IMR-90 (cell line): ENCODE measurements at regions not wholly inside any gene's neighbourhood (a gene's known extent, or its start where the extent isn't known, plus 50 kb on each side); places are given as distances from the start of the nearest gene placed in this dataset.

Source experiments
- ATAC-seq: fragments of 200-7000 bp; cut with Tn5 transposase; 2 replicates; pipeline ENCODE4 v1.9.1; 2020; ENCODE audit warnings: low read depth, mild to moderate bottlenecking, moderate library complexity
- BruUV-seq: library from RNA; stranded (reverse); fragments of 400-500 nt; replicated peaks from 2 replicates; lab custom pipeline; 2021; lab: Mats Ljungman, UMichigan
- CTCF ChIA-PET: fragments of 300-600 bp; formaldehyde crosslinking; extraction: SDS; loops from one replicate; lab custom pipeline; 2021; ENCODE audit warnings: antibody characterized with exemption; lab: Yijun Ruan, JAX
- POLR2A ChIA-PET: fragments of 300-600 bp; sonication (Branson Sonifier 250); formaldehyde crosslinking; loops from one replicate; lab custom pipeline; 2022; ENCODE audit warnings: antibody characterized with exemption; ENCODE audit not compliant: unreplicated experiment; lab: Charles Lee
- DNase-seq: peaks from one replicate; pipeline ENCODE4 v3.0.0; 2013
- H2AFZ ChIP-seq: replicated peaks from 2 replicates; pipeline ENCODE3; 2013; ENCODE audit warnings: low read length, mild to moderate bottlenecking; ENCODE audit not compliant: poor library complexity
- H2AK5ac ChIP-seq: 2 replicates; pipeline ENCODE4 v1.6.1; 2013; ENCODE audit warnings: low read depth, low read length, inconsistent platforms
- H2AK9ac ChIP-seq: replicated peaks from 2 replicates; pipeline ENCODE3; 2013; ENCODE audit warnings: mild to moderate bottlenecking, low read depth, low read length, moderate library complexity; ENCODE audit not compliant: poor library complexity
- H2BK120ac ChIP-seq: 2 replicates; pipeline ENCODE4 v1.6.1; 2013; ENCODE audit warnings: low read depth, low read length, inconsistent platforms
- H2BK15ac ChIP-seq: 3 replicates; pipeline ENCODE4 v1.6.1; 2013; ENCODE audit warnings: low read depth, low read length, inconsistent platforms
- H2BK20ac ChIP-seq: 2 replicates; pipeline ENCODE4 v1.6.1; 2013; ENCODE audit warnings: low read depth, mild to moderate bottlenecking, inconsistent platforms, low read length, moderate library complexity
- H2BK5ac ChIP-seq: 2 replicates; pipeline ENCODE4 v1.6.1; 2013; ENCODE audit warnings: mild to moderate bottlenecking, low read depth, low read length, inconsistent platforms; ENCODE audit not compliant: poor library complexity, severe bottlenecking
- H3K14ac ChIP-seq: replicated peaks from 2 replicates; pipeline ENCODE4 v1.6.1; 2013; ENCODE audit warnings: low read depth, low read length, inconsistent platforms
- H3K18ac ChIP-seq: 2 replicates; pipeline ENCODE4 v1.6.1; 2013; ENCODE audit warnings: low read depth, low read length, control low read depth
- H3K23ac ChIP-seq: 2 replicates; pipeline ENCODE4 v1.6.1; 2013; ENCODE audit warnings: low read depth, low read length, inconsistent platforms
- H3K27ac ChIP-seq: 2 replicates; pipeline ENCODE4 v1.5.1; 2013; ENCODE audit warnings: mild to moderate bottlenecking, control low read depth, low read length; ENCODE audit not compliant: insufficient read depth
- H3K27me3 ChIP-seq: 2 replicates; pipeline ENCODE4 v1.6.1; 2013; ENCODE audit warnings: low read length; ENCODE audit not compliant: control insufficient read depth, insufficient read depth
- H3K36me3 ChIP-seq: 2 replicates; pipeline ENCODE4 v1.6.1; 2013; ENCODE audit warnings: low read length, mixed read lengths; ENCODE audit not compliant: control insufficient read depth, insufficient read depth
- H3K4ac ChIP-seq: 2 replicates; pipeline ENCODE4 v1.6.1; 2013; ENCODE audit warnings: low read depth, low read length, inconsistent platforms
- H3K4me1 ChIP-seq: 2 replicates; pipeline ENCODE4 v1.6.1; 2013; ENCODE audit warnings: low read length, mixed read lengths; ENCODE audit not compliant: control insufficient read depth, insufficient read depth
- H3K4me2 ChIP-seq: 2 replicates; pipeline ENCODE4 v1.6.1; 2013; ENCODE audit warnings: low read depth, mild to moderate bottlenecking, control low read depth, low read length, moderate library complexity
- H3K4me3 ChIP-seq: 2 replicates; pipeline ENCODE4 v1.5.1; 2013; ENCODE audit warnings: low read depth, mild to moderate bottlenecking, control low read depth, low read length, moderate library complexity; ENCODE audit not compliant: insufficient read depth
- H3K56ac ChIP-seq: 2 replicates; pipeline ENCODE4 v1.6.1; 2013; ENCODE audit warnings: low read length, inconsistent platforms; ENCODE audit not compliant: insufficient read depth; ENCODE audit errors: extremely low read depth
- H3K79me1 ChIP-seq, 2 experiments: 2 replicates each; pipeline ENCODE4 v1.6.1; 2013; ENCODE audit warnings: low read length in 2 of 2, inconsistent platforms in 1 of 2, low read depth in 1 of 2
- H3K9ac ChIP-seq: 2 replicates; pipeline ENCODE4 v1.6.1; 2013; ENCODE audit warnings: low read depth, low read length, control low read depth
- H3K9me1 ChIP-seq: 2 replicates; pipeline ENCODE4 v1.6.1; 2013; ENCODE audit warnings: low read length, inconsistent platforms; ENCODE audit not compliant: insufficient read depth
- H3K9me3 ChIP-seq: 2 replicates; pipeline ENCODE4 v1.6.1; 2013; ENCODE audit warnings: low read length; ENCODE audit not compliant: control insufficient read depth, insufficient read depth
- H4K20me1 ChIP-seq: 2 replicates; pipeline ENCODE4 v1.6.1; 2013; ENCODE audit warnings: low read length, inconsistent platforms; ENCODE audit not compliant: insufficient read depth
- H4K5ac ChIP-seq: 2 replicates; pipeline ENCODE4 v1.6.1; 2013; ENCODE audit warnings: mild to moderate bottlenecking, low read depth, low read length, control low read depth
- H4K8ac ChIP-seq, 2 experiments: 2 replicates each; pipeline ENCODE4 v1.6.1; 2013; ENCODE audit warnings: low read depth in 2 of 2, low read length in 2 of 2, control low read depth in 1 of 2, inconsistent platforms in 1 of 2
- H4K91ac ChIP-seq: 2 replicates; pipeline ENCODE4 v1.6.1; 2013; ENCODE audit warnings: low read depth, low read length, inconsistent platforms; ENCODE audit not compliant: insufficient read depth
- BHLHE40 ChIP-seq: fragments of 150-350 bp; IDR thresholded peaks from 2 replicates; pipeline ENCODE4 v1.6.1; 2016; ENCODE audit warnings: mild to moderate bottlenecking, low read depth, low read length
- CEBPB ChIP-seq: IDR thresholded peaks from 2 replicates; pipeline ENCODE4 v1.6.1; 2012; ENCODE audit warnings: low read depth, low read length, improper control_type of control experiment
- FOS ChIP-seq: fragments of 150-350 bp; IDR thresholded peaks from 2 replicates; pipeline ENCODE4 v1.6.1; 2016; ENCODE audit warnings: low read depth, low read length
- MAZ ChIP-seq: IDR thresholded peaks from 2 replicates; pipeline ENCODE4 v1.6.1; 2012; ENCODE audit warnings: low read depth, mild to moderate bottlenecking, low read length, improper control_type of control experiment, moderate library complexity, borderline replicate concordance
- NFE2L2 ChIP-seq: fragments of 150-350 bp; IDR thresholded peaks from 2 replicates; pipeline ENCODE4 v1.6.1; 2016; ENCODE audit warnings: low read depth, mild to moderate bottlenecking, low read length
- RFX5 ChIP-seq: IDR thresholded peaks from 2 replicates; pipeline ENCODE4 v1.8.0; 2012; ENCODE audit warnings: low read depth, mild to moderate bottlenecking, low read length, moderate library complexity
- SMC3 ChIP-seq: fragments of 150-350 bp; IDR thresholded peaks from 2 replicates; pipeline ENCODE4 v1.6.1; 2016; ENCODE audit warnings: low read depth, mild to moderate bottlenecking, antibody characterized with exemption, low read length, moderate library complexity
- WGBS, 2 experiments: methylation state at CpG; one replicate each; pipeline versions ENCODE4 v1.1.5 to v1.1.7; 2013; ENCODE audit warnings: missing lambda C conversion rate in 2 of 2; ENCODE audit not compliant: insufficient read length in 1 of 2; ENCODE audit errors: extremely low coverage in 2 of 2; 5-methylcytosine and 5-hydroxymethylcytosine counted together
- dilution Hi-C: fragments of 300-500 bp; cut with HindIII; formaldehyde crosslinking; loops from one replicate; pipeline ENCODE4 v1.14.3; 2018; ENCODE audit warnings: low sequenced_read_pairs; ENCODE audit not compliant: unreplicated experiment
- in situ Hi-C: fragments of 300-500 bp; cut with MboI; formaldehyde crosslinking; loops from 3 replicates; pipeline ENCODE4 v1.14.3; 2019; ENCODE audit warnings: low sequenced_read_pairs, inconsistent platforms, mixed read lengths
- intact Hi-C: fragments of 100-400 bp; cut with micrococcal nuclease; formaldehyde crosslinking; loops from 2 replicates; pipeline ENCODE4 v1.10.0; 2022
- TF ChIP-seq, protein P1 (sequence below): fragments of 150-350 bp; IDR thresholded peaks from 2 replicates; pipeline ENCODE4 v1.6.1; 2016; ENCODE audit warnings: low read depth, mild to moderate bottlenecking, low read length, moderate library complexity, borderline replicate concordance

DNA sequence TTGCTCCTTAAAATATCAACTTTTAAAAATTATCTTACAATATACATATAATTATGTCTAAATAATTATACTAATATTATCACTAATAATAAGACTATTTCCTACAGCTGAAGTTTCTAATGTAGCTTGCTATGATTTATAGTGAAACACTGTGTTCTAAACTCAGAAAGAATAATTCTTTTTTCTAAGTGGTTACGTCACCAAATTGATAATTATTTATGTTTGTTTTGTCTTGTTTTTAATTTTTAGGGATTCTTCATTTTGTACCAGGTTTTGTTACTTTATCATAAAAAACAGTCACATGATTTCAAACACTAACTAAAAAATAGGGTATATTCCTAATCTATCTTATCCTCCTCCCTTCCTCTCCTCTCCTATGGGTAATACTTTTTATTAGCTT lies 662.1 kb downstream of the FRK start:
- H2BK5ac ChIP-seq = no peak overlapping the region
- CTCF ChIA-PET = no interaction called here
- H3K36me3 ChIP-seq = no peaks in the 10 kb centered on the region

More for the DNA sequence above, 662.1 kb downstream of the FRK start:
- BruUV-seq = no TSS peak
- H3K4me1 ChIP-seq = no peaks in the 10 kb centered on the region
- no peak overlapping the region for H2AFZ ChIP-seq
- dilution Hi-C loops (no loop called here), in situ Hi-C loops (no loop called here), intact Hi-C loops (no loop called here)
- H3K79me1 ChIP-seq = no peaks in the 10 kb centered on the region
- no peaks in the 10 kb centered on the region for H3K9me1 ChIP-seq
- no peak overlapping the region for H4K5ac ChIP-seq
- POLR2A ChIA-PET = no interaction called here
- H3K4ac ChIP-seq = no peak overlapping the region
- no peak overlapping the region for H3K14ac ChIP-seq
- no peaks in the 10 kb centered on the region for H4K20me1 ChIP-seq
- no peak overlapping the region for H2BK15ac ChIP-seq
- H3K9me3 ChIP-seq = peaks cover 14% of the 10 kb centered on the region
- H4K91ac ChIP-seq = no peak overlapping the region
- DNase-seq = no peak
- H4K8ac ChIP-seq = no peak overlapping the region
- no peak overlapping the region for H3K56ac ChIP-seq
- ATAC-seq = no peak
- no CpG with 5 or more reads among the region's 1 CpG for WGBS, 2 experiments
- no peak overlapping the region for H3K18ac ChIP-seq
- H2BK120ac ChIP-seq = no peak overlapping the region
- no peaks in the 10 kb centered on the region for H3K27me3 ChIP-seq
- no peak overlapping the region for H2BK20ac ChIP-seq
- H2AK9ac ChIP-seq = no peak overlapping the region
- no peak overlapping the region for H3K4me3 ChIP-seq
- no peak overlapping the region for H3K9ac ChIP-seq
- H2AK5ac ChIP-seq = no peak overlapping the region
- H3K27ac ChIP-seq = no peak overlapping the region
- H3K23ac ChIP-seq = no peak overlapping the region
- H3K4me2 ChIP-seq = no peak overlapping the region
- TF ChIP-seq, protein P1, sequence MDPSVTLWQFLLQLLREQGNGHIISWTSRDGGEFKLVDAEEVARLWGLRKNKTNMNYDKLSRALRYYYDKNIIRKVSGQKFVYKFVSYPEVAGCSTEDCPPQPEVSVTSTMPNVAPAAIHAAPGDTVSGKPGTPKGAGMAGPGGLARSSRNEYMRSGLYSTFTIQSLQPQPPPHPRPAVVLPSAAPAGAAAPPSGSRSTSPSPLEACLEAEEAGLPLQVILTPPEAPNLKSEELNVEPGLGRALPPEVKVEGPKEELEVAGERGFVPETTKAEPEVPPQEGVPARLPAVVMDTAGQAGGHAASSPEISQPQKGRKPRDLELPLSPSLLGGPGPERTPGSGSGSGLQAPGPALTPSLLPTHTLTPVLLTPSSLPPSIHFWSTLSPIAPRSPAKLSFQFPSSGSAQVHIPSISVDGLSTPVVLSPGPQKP = no peak
- no peak for TF ChIP-seq SMC3
- no peak for TF ChIP-seq CEBPB
- no peak for TF ChIP-seq FOS
- no peak for TF ChIP-seq RFX5
- TF ChIP-seq BHLHE40 = no peak
- no peak for TF ChIP-seq NFE2L2
- no peak for TF ChIP-seq MAZ
